SK-N-SH (cell line): ENCODE measurements at regions not wholly inside any gene's neighbourhood (a gene's known extent, or its start where the extent isn't known, plus 50 kb on each side); places are given as distances from the start of the nearest gene placed in this dataset.

ENCODE experiments used
- CTCF ChIA-PET: fragments of 300-600, 350-600 bp; formaldehyde crosslinking; extraction: SDS; loops from one replicate; lab custom pipeline; 2021; lab: Yijun Ruan, JAX
- POLR2A ChIA-PET: fragments of 350-600 bp; sonication (Branson Sonifier 250); formaldehyde crosslinking; extraction: SDS; loops from one replicate; lab custom pipeline; 2020; ENCODE audit warnings: antibody characterized with exemption, inconsistent platforms; lab: Yijun Ruan, JAX
- DNase-seq: peaks from one replicate; pipeline ENCODE4 v3.0.0; 2012
- H2AFZ ChIP-seq: fragments of 200-600 bp; sonication (generic); 2 replicates; pipeline ENCODE4 v1.8.1; 2016; ENCODE audit warnings: antibody characterized with exemption, mild to moderate bottlenecking, low read depth
- H3F3A ChIP-seq: fragments of 200-600 bp; sonication (generic); replicated peaks from 2 replicates; pipeline ENCODE3; 2016; ENCODE audit warnings: antibody characterized with exemption, mild to moderate bottlenecking; ENCODE audit not compliant: insufficient read depth
- H3K27ac ChIP-seq, 2 experiments: fragments of 200-500 bp in 1 of 2; fragments of 200-600 bp in 1 of 2; sonication (Bioruptor generic) in 1 of 2; sonication (generic), shearing (Covaris generic) in 1 of 2; 2 replicates each; pipeline versions ENCODE4 v1.5.1 to v1.6.1; 2014 to 2016; ENCODE audit warnings: low read depth in 2 of 2, inconsistent platforms in 1 of 2, low read length in 1 of 2, mild to moderate bottlenecking in 1 of 2, mixed read lengths in 1 of 2
- H3K27me3 ChIP-seq: fragments of 200-600 bp; sonication (generic), shearing (Covaris generic); 2 replicates; pipeline ENCODE4 v1.6.1; 2016; ENCODE audit warnings: mixed run types; ENCODE audit not compliant: insufficient read depth
- H3K36me3 ChIP-seq, 2 experiments: fragments of 200-500 bp in 1 of 2; fragments of 200-600 bp in 1 of 2; sonication (Bioruptor generic) in 1 of 2; sonication (generic) in 1 of 2; replicated peaks in 1 of 2; 2 replicates each; pipeline versions ENCODE3 to v1.5.1; 2014 to 2016; ENCODE audit warnings: low read length in 1 of 2, mild to moderate bottlenecking in 1 of 2; ENCODE audit not compliant: insufficient read depth in 2 of 2, control insufficient read depth in 1 of 2
- H3K4me1 ChIP-seq, 2 experiments: fragments of 200-500 bp in 1 of 2; fragments of 200-600 bp in 1 of 2; sonication (Bioruptor generic) in 1 of 2; sonication (generic), shearing (Covaris generic) in 1 of 2; 2 replicates each; pipeline versions ENCODE4 v1.5.1 to v1.6.1; 2014 to 2016; ENCODE audit warnings: low read depth in 1 of 2, low read length in 1 of 2, mixed run types in 1 of 2; ENCODE audit not compliant: insufficient read depth in 2 of 2, control insufficient read depth in 1 of 2
- H3K4me2 ChIP-seq: fragments of 200-600 bp; sonication (generic), shearing (Covaris generic); 2 replicates; pipeline ENCODE4 v1.6.1; 2017; ENCODE audit warnings: mixed run types
- H3K4me3 ChIP-seq, 2 experiments: fragments of 200-500 bp in 1 of 2; fragments of 200-600 bp in 1 of 2; sonication (Bioruptor generic) in 1 of 2; sonication (generic), shearing (Covaris generic) in 1 of 2; 2 replicates each; pipeline versions ENCODE4 v1.5.1 to v1.8.1; 2014 to 2016; ENCODE audit warnings: low read depth in 2 of 2, inconsistent platforms in 1 of 2, low read length in 1 of 2, mild to moderate bottlenecking in 1 of 2, mixed read lengths in 1 of 2, moderate library complexity in 1 of 2
- H3K79me2 ChIP-seq: fragments of 200-600 bp; sonication (generic); 2 replicates; pipeline ENCODE4 v1.8.1; 2017; ENCODE audit warnings: mild to moderate bottlenecking; ENCODE audit not compliant: insufficient read depth
- H3K9ac ChIP-seq: fragments of 200-600 bp; sonication (generic); 2 replicates; pipeline ENCODE4 v1.6.1; 2017; ENCODE audit warnings: mixed run types
- H3K9me2 ChIP-seq: fragments of 200-600 bp; sonication (generic); 2 replicates; pipeline ENCODE4 v1.6.1; 2017; ENCODE audit warnings: mixed run types
- H3K9me3 ChIP-seq: fragments of 200-600 bp; sonication (generic); 2 replicates; pipeline ENCODE4 v1.6.1; 2017; ENCODE audit warnings: mixed run types, mild to moderate bottlenecking, moderate library complexity
- H4K20me1 ChIP-seq: fragments of 200-600 bp; sonication (generic); 2 replicates; pipeline ENCODE4 v1.6.1; 2017; ENCODE audit warnings: mild to moderate bottlenecking, mixed run types; ENCODE audit not compliant: insufficient read depth
- CTCF ChIP-seq: fragments of 200-600 bp; sonication (generic); IDR thresholded peaks from 2 replicates; pipeline ENCODE4 v1.6.1; 2017; ENCODE audit warnings: antibody characterized with exemption, mild to moderate bottlenecking, moderate library complexity
- EP300 ChIP-seq, 2 experiments: IDR thresholded peaks; 2 replicates each; pipeline versions ENCODE4 v1.4.0 to v1.6.1; 2012; ENCODE audit warnings: borderline replicate concordance in 1 of 2, low read depth in 1 of 2, low read length in 1 of 2
- EZH2phosphoT487 ChIP-seq: fragments of 200-600 bp; sonication (generic); IDR thresholded peaks from 2 replicates; pipeline ENCODE4 v1.6.1; 2017; ENCODE audit warnings: low read depth, mixed run types, mild to moderate bottlenecking, antibody characterized with exemption, moderate library complexity, borderline replicate concordance
- FOSL2 ChIP-seq: IDR thresholded peaks from 2 replicates; pipeline ENCODE4 v1.4.0; 2012; ENCODE audit warnings: low read depth, mild to moderate bottlenecking, moderate library complexity, borderline replicate concordance
- FOXJ3 ChIP-seq: sonication (generic); formaldehyde crosslinking; IDR thresholded peaks from 2 replicates; pipeline ENCODE4 v1.5.1; 2020; ENCODE audit warnings: mild to moderate bottlenecking, missing genetic modification reagents
- FOXM1 ChIP-seq: IDR thresholded peaks from 2 replicates; pipeline ENCODE4 v1.4.0; 2012; ENCODE audit warnings: low read depth, mild to moderate bottlenecking
- GABPA ChIP-seq: IDR thresholded peaks from 2 replicates; pipeline ENCODE4 v1.4.0; 2012; ENCODE audit warnings: low read depth, mild to moderate bottlenecking
- GATA2 ChIP-seq: sonication (generic); formaldehyde crosslinking; IDR thresholded peaks from 2 replicates; pipeline ENCODE4 v1.5.0; 2020; ENCODE audit warnings: mild to moderate bottlenecking, missing genetic modification reagents
- JUND ChIP-seq: IDR thresholded peaks from 2 replicates; pipeline ENCODE4 v1.4.0; 2012
- MEF2A ChIP-seq: IDR thresholded peaks from 2 replicates; pipeline ENCODE4 v1.4.0; 2012; ENCODE audit warnings: low read depth, borderline replicate concordance
- MXI1 ChIP-seq: IDR thresholded peaks from 2 replicates; pipeline ENCODE4 v1.6.1; 2012; ENCODE audit warnings: mild to moderate bottlenecking, low read depth, low read length, improper control_type of control experiment
- NFIC ChIP-seq: IDR thresholded peaks from 2 replicates; pipeline ENCODE4 v1.4.0; 2012; ENCODE audit warnings: borderline replicate concordance
- PBX3 ChIP-seq: IDR thresholded peaks from 2 replicates; pipeline ENCODE4; 2012
- RAD21 ChIP-seq: IDR thresholded peaks from 2 replicates; pipeline ENCODE4 v1.6.1; 2012; ENCODE audit warnings: mild to moderate bottlenecking, low read length
- RCOR1 ChIP-seq: fragments of 150-350 bp; IDR thresholded peaks from 2 replicates; pipeline ENCODE4 v1.6.1; 2017; ENCODE audit warnings: antibody characterized with exemption, low read length
- REST ChIP-seq: IDR thresholded peaks from 2 replicates; pipeline ENCODE4 v1.6.1; 2012; ENCODE audit warnings: mild to moderate bottlenecking, low read depth, low read length, moderate library complexity
- SIN3A ChIP-seq: IDR thresholded peaks from 2 replicates; pipeline ENCODE4 v1.6.1; 2012; ENCODE audit warnings: low read depth, mild to moderate bottlenecking, low read length, moderate library complexity, borderline replicate concordance
- SMC3 ChIP-seq: IDR thresholded peaks from 2 replicates; pipeline ENCODE4 v1.6.1; 2012; ENCODE audit warnings: low read depth, low read length, improper control_type of control experiment
- TAF1 ChIP-seq: IDR thresholded peaks from 2 replicates; pipeline ENCODE4 v1.6.1; 2012; ENCODE audit warnings: low read depth, mild to moderate bottlenecking, low read length, moderate library complexity, borderline replicate concordance
- TCF12 ChIP-seq: IDR thresholded peaks from 2 replicates; pipeline ENCODE4 v1.4.0; 2012
- TEAD4 ChIP-seq: IDR thresholded peaks from 2 replicates; pipeline ENCODE4 v1.4.0; 2012; ENCODE audit warnings: mild to moderate bottlenecking, borderline replicate concordance; ENCODE audit not compliant: insufficient read depth
- YY1 ChIP-seq: IDR thresholded peaks from 2 replicates; pipeline ENCODE4 v1.4.0; 2012; ENCODE audit warnings: low read depth, mild to moderate bottlenecking
- WGBS: methylation state at CpG from one replicate; pipeline ENCODE4 v1.1.6; 2017; ENCODE audit warnings: low lambda C conversion rate; 5-methylcytosine and 5-hydroxymethylcytosine counted together

GRCh38 chr9:119556129-119556875 is 187.1 kb upstream of the BRINP1 start:
- TF ChIP-seq SMC3, result peak; percentile 83
- no peak for TF ChIP-seq JUND
- 0 out of 2 replicates have a peak, but pooled peaks have one; percentile 26 for TF ChIP-seq RCOR1
- peak; percentile 86 for TF ChIP-seq CTCF
- TF ChIP-seq YY1, result no peak
- TF ChIP-seq GATA2, result peak; percentile 27; the same call in 1 of the 2 replicates
- TF ChIP-seq FOXJ3 (CRISPR knock-in tag), result peak; percentile 46; the same call in 1 of the 2 replicates
- peak; percentile 76 for TF ChIP-seq RAD21
- H3K27ac ChIP-seq, result peak overlapping the region in 1 of 2 experiments; percentile 86; a peak in 2 of 4 replicates
- ChIA-PET POLR2A (interaction anchor here (0.7 kb wide), 1 partner anchor 25 kb away, joined by 3 read pairs; no protein-coding TSS in a partner anchor), CTCF (interaction anchor here (0.6 to 4.0 kb wide), 45 partner anchors 8 to 1398 kb away, joined by 3 to 46 read pairs (median 4); no protein-coding TSS in a partner anchor)
- H3K4me1 ChIP-seq, result peaks cover 0 to 10% of the 10 kb centered on the region in 2 experiments; a peak in 1 of 4 replicates
- no peaks in the 10 kb centered on the region for H3K9me2 ChIP-seq
- no peaks in the 10 kb centered on the region for H3F3A ChIP-seq
- peak; percentile 81 for DNase-seq
- H3K79me2 ChIP-seq, result no peaks in the 10 kb centered on the region
- no peaks in the 10 kb centered on the region for H3K9me3 ChIP-seq
- H3K36me3 ChIP-seq, result no peaks in the 10 kb centered on the region
- H2AFZ ChIP-seq, result peak overlapping the region; percentile 65; the same call in 1 of the 2 replicates
- H3K4me3 ChIP-seq, result peak overlapping the region; percentile 41 to 62
- H3K9ac ChIP-seq, result no peak overlapping the region
- no peaks in the 10 kb centered on the region for H3K27me3 ChIP-seq
- 8% methylated on average over 28 of the region's 31 CpGs for WGBS
- H3K4me2 ChIP-seq, result peak overlapping the region; percentile 81
- H4K20me1 ChIP-seq, result no peaks in the 10 kb centered on the region

- H3K4me1 ChIP-seq, result no peaks in the 10 kb centered on the region
- H3K9me2 ChIP-seq, result no peaks in the 10 kb centered on the region
- no peak overlapping the region for H2AFZ ChIP-seq
- H3K36me3 ChIP-seq, result no peaks in the 10 kb centered on the region
- no peaks in the 10 kb centered on the region for H3K79me2 ChIP-seq
- H3K4me3 ChIP-seq, result no peak overlapping the region
- H3K9me3 ChIP-seq, result no peaks in the 10 kb centered on the region
- DNase-seq, result no peak
- no peak overlapping the region for H3K27ac ChIP-seq
- TF ChIP-seq TEAD4 (no peak), JUND (no peak), GABPA (no peak), EZH2phosphoT487 (no peak), TCF12 (no peak), SMC3 (no peak), NFIC (no peak), FOSL2 (no peak), MEF2A (no peak), TAF1 (no peak), GATA2 (no peak), FOXM1 (no peak), SIN3A (no peak), MXI1 (no peak), REST (no peak), PBX3 (no peak), YY1 (no peak), EP300 (IDR thresholded peaks at IDR 0.05; ENCODE audit: borderline replicate concordance in 1 of 2, low read depth in 1 of 2, low read length in 1 of 2) (no peak)
- H3K9ac ChIP-seq, result no peak overlapping the region
- no peak overlapping the region for H3K4me2 ChIP-seq
- CTCF ChIA-PET, result interaction anchor here (1.2 to 1.4 kb wide), 2 partner anchors 9 to 12 kb away, joined by 5 to 6 read pairs; no protein-coding TSS in a partner anchor
- no peaks in the 10 kb centered on the region for H4K20me1 ChIP-seq
- WGBS, result 30% methylated on average over 2 of the region's 3 CpGs
- H3K27me3 ChIP-seq, result no peaks in the 10 kb centered on the region
- POLR2A ChIA-PET, result no interaction called here
- H3F3A ChIP-seq, result no peaks in the 10 kb centered on the region
These were observed 175.3 kb upstream of the BRINP1 start for GRCh38 chr9:119544492-119544891.
